Hematopoietic multipotent progenitor cell treated with erythropoietin and hydrocortisone succinate and interleukin-3 and kit ligand, for 4 days (in vitro differentiated cells): ENCODE measurements at regions not wholly inside any gene's neighbourhood (a gene's known extent, or its start where the extent isn't known, plus 50 kb on each side); places are given as distances from the start of the nearest gene placed in this dataset.

Source experiments
- DNase-seq: peaks from one replicate; pipeline ENCODE4 v3.0.0-alpha.2; 2015

- DNase-seq: no peak
Observed at GRCh38 chr4:154677300-154677699, 64.8 kb upstream of the FGG start.

GRCh38 chr4:154677923-154678322 lies 65.5 kb upstream of the FGG start:
- DNase-seq: no peak

GRCh38 chr4:154683956-154684681 lies 59.7 kb upstream of the LRAT start:
- DNase-seq: no peak

GRCh38 chr4:154686838-154687237 lies 57.0 kb upstream of the LRAT start:
- peak; percentile 20 for DNase-seq

GRCh38 chr4:154687840-154688239 lies 56.0 kb upstream of the LRAT start:
- no peak for DNase-seq

- DNase-seq: no peak
Observed at GRCh38 chr4:154691229-154691628, 52.6 kb upstream of the LRAT start.

- DNase-seq: no peak
Observed at GRCh38 chr4:154692304-154692818, 51.4 kb upstream of the LRAT start.
